Body of pancreas (tissue), 4 donors: ENCODE measurements at regions not wholly inside any gene's neighbourhood (a gene's known extent, or its start where the extent isn't known, plus 50 kb on each side); places are given as distances from the start of the nearest gene placed in this dataset.

Experiments
- ATAC-seq: fragments of 150-250 bp; one replicate; pipeline ENCODE4 v1.9.1; 2016
- DNase-seq, 4 donors: peaks; one replicate each; pipeline ENCODE4 v3.0.0-alpha.2; 2019
- H3K27ac ChIP-seq, 4 donors: fragments of 200-600 bp; sonication (generic); 1 replicate in 3 of 4; 2 replicates in 1 of 4; pipeline versions ENCODE4 v1.5.1 to v1.6.1; 2016 to 2019; ENCODE audit warnings: mild to moderate bottlenecking in 1 of 4, mixed read lengths in 1 of 4, moderate library complexity in 1 of 4
- H3K27me3 ChIP-seq, 2 donors: fragments of 200-600 bp; sonication (generic); one replicate each; pipeline ENCODE4 v1.6.0; 2016; ENCODE audit warnings: mild to moderate bottlenecking in 1 of 2
- H3K36me3 ChIP-seq, 2 donors: fragments of 200-600 bp; sonication (generic); replicated peaks in 1 of 2; 2 replicates each; pipeline ENCODE4 v1.5.1; 2016; ENCODE audit warnings: low read depth in 2 of 2; ENCODE audit not compliant: insufficient read depth in 1 of 2
- H3K4me1 ChIP-seq: fragments of 200-600 bp; sonication (generic); one replicate; pipeline ENCODE4 v1.6.0; 2016
- H3K4me3 ChIP-seq, 2 donors: fragments of 200-600 bp; sonication (generic); 1 replicate in 1 of 2; 2 replicates in 1 of 2; pipeline ENCODE4 v1.5.1; 2016 to 2019
- H3K9me3 ChIP-seq, 3 donors: fragments of 200-600 bp; sonication (generic); 1 replicate in 2 of 3; 2 replicates in 1 of 3; pipeline ENCODE4 v1.5.1; 2016
- POLR2A ChIP-seq, 3 donors: fragments of 450-650 bp; IDR thresholded peaks; one replicate each; pipeline ENCODE4 v1.6.1; 2016; ENCODE audit warnings: antibody characterized with exemption in 3 of 3, mild to moderate bottlenecking in 2 of 3
- WGBS, 2 donors: methylation state at CpG; one replicate each; pipeline ENCODE4 v1.1.5; 2017; 5-methylcytosine and 5-hydroxymethylcytosine counted together
- intact Hi-C: fragments of 100-400 bp; cut with DNase I; formaldehyde crosslinking; loops from one replicate; pipeline ENCODE4 v1.15.1; 2023
- TF ChIP-seq, protein P1 (sequence below), 7 experiments: fragments of 450-650 bp in 4 of 7; fragments of 200-600 bp in 3 of 7; sonication (generic) in 3 of 7; IDR thresholded peaks; one replicate each; pipeline ENCODE4 v1.5.1; 2016 to 2019; ENCODE audit warnings: antibody characterized with exemption in 7 of 7

DNA sequence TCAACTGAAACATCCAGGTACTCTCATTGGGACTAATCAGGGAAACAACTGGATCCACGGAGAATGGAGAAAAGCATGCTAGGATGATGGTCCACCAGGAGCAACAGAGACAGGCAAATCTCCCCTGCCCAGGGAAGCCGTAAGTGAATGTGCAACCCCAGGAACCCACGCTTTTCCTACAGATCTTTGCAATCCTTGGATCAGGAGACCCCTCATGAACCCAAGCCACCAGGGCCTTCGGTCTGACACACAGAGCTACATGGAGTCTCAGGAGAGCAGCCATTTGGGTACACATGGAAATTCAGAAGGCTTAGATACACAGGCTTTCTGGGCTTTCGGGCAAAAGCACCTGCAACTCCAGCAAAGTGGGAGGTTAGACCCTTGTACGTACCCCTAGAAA is 122.1 kb upstream of the PTCHD4 start:
- no peak overlapping the region for H3K4me3 ChIP-seq
- no peaks in the 10 kb centered on the region for H3K4me1 ChIP-seq
- no peak overlapping the region for H3K27ac ChIP-seq
- ATAC-seq = no peak
- no peaks in the 10 kb centered on the region for H3K36me3 ChIP-seq
- H3K27me3 ChIP-seq = no peaks in the 10 kb centered on the region
- DNase-seq = no peak
- intact Hi-C loops = no loop called here
- H3K9me3 ChIP-seq = no peaks in the 10 kb centered on the region
- 68 to 70% methylated on average over 6 of the region's 6 CpGs for WGBS, 2 donors
- TF ChIP-seq, protein P1, sequence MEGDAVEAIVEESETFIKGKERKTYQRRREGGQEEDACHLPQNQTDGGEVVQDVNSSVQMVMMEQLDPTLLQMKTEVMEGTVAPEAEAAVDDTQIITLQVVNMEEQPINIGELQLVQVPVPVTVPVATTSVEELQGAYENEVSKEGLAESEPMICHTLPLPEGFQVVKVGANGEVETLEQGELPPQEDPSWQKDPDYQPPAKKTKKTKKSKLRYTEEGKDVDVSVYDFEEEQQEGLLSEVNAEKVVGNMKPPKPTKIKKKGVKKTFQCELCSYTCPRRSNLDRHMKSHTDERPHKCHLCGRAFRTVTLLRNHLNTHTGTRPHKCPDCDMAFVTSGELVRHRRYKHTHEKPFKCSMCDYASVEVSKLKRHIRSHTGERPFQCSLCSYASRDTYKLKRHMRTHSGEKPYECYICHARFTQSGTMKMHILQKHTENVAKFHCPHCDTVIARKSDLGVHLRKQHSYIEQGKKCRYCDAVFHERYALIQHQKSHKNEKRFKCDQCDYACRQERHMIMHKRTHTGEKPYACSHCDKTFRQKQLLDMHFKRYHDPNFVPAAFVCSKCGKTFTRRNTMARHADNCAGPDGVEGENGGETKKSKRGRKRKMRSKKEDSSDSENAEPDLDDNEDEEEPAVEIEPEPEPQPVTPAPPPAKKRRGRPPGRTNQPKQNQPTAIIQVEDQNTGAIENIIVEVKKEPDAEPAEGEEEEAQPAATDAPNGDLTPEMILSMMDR (IDR thresholded peaks at IDR 0.05) = no peak
- no peak for TF ChIP-seq POLR2A (IDR thresholded peaks at IDR 0.05)

DNA sequence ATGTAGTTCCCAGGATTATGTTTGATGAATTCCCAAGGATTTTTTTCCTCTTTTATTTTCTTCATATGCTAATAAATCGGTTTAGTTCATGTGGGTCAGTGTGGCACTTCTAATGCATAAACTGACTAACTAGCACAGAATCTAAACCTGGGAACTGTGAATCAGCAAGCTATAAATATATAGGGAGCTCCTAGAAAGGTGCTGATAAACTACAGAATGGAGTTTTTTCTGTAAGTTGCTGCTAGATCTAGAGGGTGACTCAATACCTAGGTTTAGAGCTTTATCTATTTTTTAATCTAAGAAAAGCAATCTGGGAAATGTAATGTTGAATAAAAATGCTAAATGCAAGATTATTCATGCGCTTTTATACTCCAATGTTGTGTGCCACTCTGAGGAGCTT is 118.8 kb upstream of the PTCHD4 start:
- Histone ChIP-seq H3K4me1 (no peaks in the 10 kb centered on the region), H3K4me3 (no peak overlapping the region), H3K9me3 (no peaks in the 10 kb centered on the region), H3K27me3 (no peaks in the 10 kb centered on the region), H3K36me3 (no peaks in the 10 kb centered on the region), H3K27ac (no peak overlapping the region)
- intact Hi-C loops = no loop called here
- 68% methylated on average over 2 of the region's 2 CpGs for WGBS, 2 donors
- DNase-seq (no peak), ATAC-seq (no peak)
- TF ChIP-seq, protein P1 (IDR thresholded peaks at IDR 0.05) = no peak
- TF ChIP-seq POLR2A (IDR thresholded peaks at IDR 0.05) = no peak

DNA sequence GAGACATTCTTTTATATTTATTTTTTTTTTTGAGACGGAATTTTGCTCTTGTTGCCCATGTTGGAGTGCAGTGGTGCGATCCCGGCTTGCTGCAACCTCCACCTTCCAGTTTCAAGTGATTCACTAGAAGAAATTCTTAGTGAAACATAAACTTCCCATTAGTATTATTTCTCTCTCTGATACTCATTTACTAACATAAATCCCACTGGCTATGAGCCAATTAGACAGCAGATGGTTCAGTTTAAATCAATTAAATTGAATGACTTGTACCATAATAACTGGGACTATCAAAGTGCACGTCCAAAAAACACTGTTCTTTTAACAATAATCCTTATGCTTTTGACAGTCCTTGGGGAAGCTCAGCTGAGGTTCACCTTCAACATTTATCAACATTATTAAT is 111.2 kb upstream of the PTCHD4 start:
- Histone ChIP-seq H3K27ac (no peak overlapping the region), H3K4me3 (no peak overlapping the region), H3K9me3 (no peaks in the 10 kb centered on the region), H3K36me3 (no peaks in the 10 kb centered on the region), H3K4me1 (no peaks in the 10 kb centered on the region), H3K27me3 (no peaks in the 10 kb centered on the region)
- no peak for DNase-seq
- 66 to 67% methylated on average over 4 of the region's 4 CpGs for WGBS, 2 donors
- intact Hi-C loops = no loop called here
- TF ChIP-seq POLR2A (IDR thresholded peaks at IDR 0.05) = no peak
- TF ChIP-seq, protein P1 (IDR thresholded peaks at IDR 0.05) = no peak
- ATAC-seq = no peak

DNA sequence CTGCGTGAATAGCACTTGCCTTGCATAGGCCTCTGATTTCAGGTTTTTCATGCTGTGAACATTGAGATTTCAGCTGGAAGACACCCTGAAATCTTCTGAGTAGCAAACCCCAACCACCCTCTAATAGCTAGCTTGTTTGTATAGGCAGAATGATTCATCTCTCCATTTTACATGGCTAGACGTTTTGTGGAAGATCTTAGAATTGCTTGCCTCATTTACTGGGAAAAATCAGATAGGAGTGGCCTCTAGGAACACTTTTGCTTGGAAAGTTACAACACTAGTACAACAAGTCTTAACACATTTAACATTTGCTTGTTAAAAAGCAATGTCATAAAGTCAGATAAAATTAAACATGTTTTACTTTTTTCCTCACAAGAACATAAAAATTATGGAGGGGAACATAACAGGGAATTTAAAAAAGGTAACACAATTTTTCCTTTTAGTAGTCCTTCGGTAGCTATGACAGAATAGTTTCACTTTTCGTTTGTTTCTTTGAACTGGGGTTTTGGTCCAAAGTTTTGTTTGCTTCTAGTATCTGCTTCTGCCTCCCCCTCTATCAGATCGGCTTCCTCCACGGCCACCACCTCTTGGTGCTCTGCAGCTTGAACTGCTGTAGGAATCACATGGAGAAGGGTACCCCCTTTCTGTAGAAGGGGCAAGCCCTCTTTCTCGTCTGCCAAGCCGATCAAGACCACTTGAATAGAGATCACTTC is 102.2 kb upstream of the PTCHD4 start:
- Histone ChIP-seq H3K4me3 (no peak overlapping the region), H3K27me3 (no peaks in the 10 kb centered on the region), H3K27ac (no peak overlapping the region), H3K4me1 (no peaks in the 10 kb centered on the region), H3K36me3 (no peaks in the 10 kb centered on the region), H3K9me3 (no peaks in the 10 kb centered on the region)
- intact Hi-C loops = no loop called here
- ATAC-seq = no peak
- DNase-seq = no peak
- 58% methylated on average over 8 of the region's 8 CpGs for WGBS, 2 donors
- TF ChIP-seq, protein P1 (IDR thresholded peaks at IDR 0.05) = no peak
- no peak for TF ChIP-seq POLR2A (IDR thresholded peaks at IDR 0.05)

DNA sequence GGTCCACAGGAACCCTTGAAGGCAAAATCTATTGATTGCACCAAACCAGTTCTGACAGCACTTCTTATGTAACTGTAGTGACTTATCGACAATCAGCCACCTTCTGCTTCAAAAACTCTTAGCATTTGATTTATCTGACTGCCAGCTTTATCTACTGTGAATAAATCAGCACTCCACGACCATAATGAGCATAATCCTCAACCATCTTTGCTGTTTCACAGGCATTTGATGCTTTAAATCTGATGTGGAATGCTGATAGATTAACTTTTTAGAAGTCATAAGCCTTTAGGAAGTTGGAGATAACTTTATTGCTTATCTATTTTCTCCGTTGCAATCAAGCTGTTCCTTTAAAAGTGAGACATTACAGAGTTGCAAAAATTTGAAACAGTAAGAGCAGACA is 101.5 kb upstream of the PTCHD4 start:
- Histone ChIP-seq H3K9me3 (no peaks in the 10 kb centered on the region), H3K27me3 (no peaks in the 10 kb centered on the region)
- ATAC-seq = no peak

More for the DNA sequence above, 101.5 kb upstream of the PTCHD4 start:
- Histone ChIP-seq H3K36me3 (no peaks in the 10 kb centered on the region), H3K4me1 (no peaks in the 10 kb centered on the region), H3K27ac (no peak overlapping the region), H3K4me3 (no peak overlapping the region)
- no peak for DNase-seq
- TF ChIP-seq POLR2A (IDR thresholded peaks at IDR 0.05) = no peak
- TF ChIP-seq, protein P1 (IDR thresholded peaks at IDR 0.05) = no peak
- intact Hi-C loops = no loop called here
- 13 to 27% methylated on average over 3 of the region's 3 CpGs for WGBS, 2 donors
